A673 (cell line): ENCODE measurements at regions not wholly inside any gene's neighbourhood (a gene's known extent, or its start where the extent isn't known, plus 50 kb on each side); places are given as distances from the start of the nearest gene placed in this dataset.

Experiments used
- EZH2 ChIP-seq: fragments of 200-600 bp; sonication (generic); IDR thresholded peaks from 2 replicates; pipeline ENCODE4 v1.6.1; 2017; ENCODE audit warnings: borderline replicate concordance, low read depth, mild to moderate bottlenecking, mixed read lengths, antibody characterized with exemption, low read length; ENCODE audit not compliant: poor library complexity, severe bottlenecking
- TF ChIP-seq, protein P1 (sequence below): fragments of 300-800, 200-600 bp; sonication (generic); conservative IDR thresholded peaks from 2 replicates; pipeline ENCODE4 v1.5.1; 2017; ENCODE audit warnings: low read depth, mild to moderate bottlenecking, antibody characterized with exemption, low read length, moderate library complexity, mixed read lengths

DNA sequence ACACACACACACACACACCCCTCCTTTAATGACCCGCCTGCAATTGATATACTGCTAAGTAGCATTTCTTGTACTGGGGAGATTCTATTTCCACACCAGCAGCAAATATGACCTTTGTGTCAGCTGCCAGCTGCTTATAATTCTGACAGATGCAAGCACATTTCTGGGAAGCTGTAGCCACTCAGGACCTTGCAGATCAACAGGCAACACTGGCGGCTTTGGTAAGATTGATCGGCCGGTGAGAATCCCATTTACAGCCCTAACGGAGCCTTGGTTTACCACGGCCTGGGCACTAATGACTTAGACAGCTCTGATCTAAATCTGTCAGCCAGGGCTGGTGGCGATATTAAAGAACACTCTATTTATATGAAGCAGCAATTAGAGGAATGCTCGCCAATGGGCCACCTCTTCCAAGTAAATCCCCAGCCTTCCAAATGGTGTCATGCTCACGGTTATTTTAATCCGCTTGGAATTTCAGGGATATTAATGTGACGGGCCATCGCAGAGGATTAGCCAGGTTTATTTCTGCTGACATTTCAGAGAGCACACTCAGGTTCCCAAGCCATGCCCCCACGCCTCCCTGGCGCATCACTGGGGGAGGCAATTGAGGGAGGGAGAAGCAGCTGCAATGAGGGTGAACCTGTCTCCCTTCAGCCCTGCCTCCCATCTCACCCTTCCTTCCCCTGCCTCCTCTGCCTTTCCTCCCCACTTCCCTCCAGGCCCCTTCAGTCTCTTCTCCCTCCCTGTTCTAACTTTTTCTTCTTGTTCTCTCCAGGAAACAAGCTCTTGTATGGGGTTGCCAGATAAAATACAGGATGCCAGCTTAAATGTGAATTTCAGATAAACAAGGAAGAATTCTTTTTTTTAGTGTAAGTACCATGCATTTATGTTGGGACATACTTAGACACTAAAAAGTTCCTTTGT, 287.0 kb downstream of the TLE3 start:
- TF ChIP-seq, protein P1, sequence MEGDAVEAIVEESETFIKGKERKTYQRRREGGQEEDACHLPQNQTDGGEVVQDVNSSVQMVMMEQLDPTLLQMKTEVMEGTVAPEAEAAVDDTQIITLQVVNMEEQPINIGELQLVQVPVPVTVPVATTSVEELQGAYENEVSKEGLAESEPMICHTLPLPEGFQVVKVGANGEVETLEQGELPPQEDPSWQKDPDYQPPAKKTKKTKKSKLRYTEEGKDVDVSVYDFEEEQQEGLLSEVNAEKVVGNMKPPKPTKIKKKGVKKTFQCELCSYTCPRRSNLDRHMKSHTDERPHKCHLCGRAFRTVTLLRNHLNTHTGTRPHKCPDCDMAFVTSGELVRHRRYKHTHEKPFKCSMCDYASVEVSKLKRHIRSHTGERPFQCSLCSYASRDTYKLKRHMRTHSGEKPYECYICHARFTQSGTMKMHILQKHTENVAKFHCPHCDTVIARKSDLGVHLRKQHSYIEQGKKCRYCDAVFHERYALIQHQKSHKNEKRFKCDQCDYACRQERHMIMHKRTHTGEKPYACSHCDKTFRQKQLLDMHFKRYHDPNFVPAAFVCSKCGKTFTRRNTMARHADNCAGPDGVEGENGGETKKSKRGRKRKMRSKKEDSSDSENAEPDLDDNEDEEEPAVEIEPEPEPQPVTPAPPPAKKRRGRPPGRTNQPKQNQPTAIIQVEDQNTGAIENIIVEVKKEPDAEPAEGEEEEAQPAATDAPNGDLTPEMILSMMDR, result no peak
- TF ChIP-seq EZH2, result no peak
